VCaP (cell line): ENCODE measurements at regions not wholly inside any gene's neighbourhood (a gene's known extent, or its start where the extent isn't known, plus 50 kb on each side); places are given as distances from the start of the nearest gene placed in this dataset.

Experiments used
- H3K27ac ChIP-seq: fragments of 450-650 bp; 2 replicates; pipeline ENCODE4 v1.5.1; 2017
- CTCF ChIP-seq: fragments of 450-650 bp; conservative IDR thresholded peaks from 2 replicates; pipeline ENCODE4 v1.5.1; 2017; ENCODE audit warnings: mild to moderate bottlenecking, moderate library complexity

GRCh38 chrX:82029571-82030218 lies 827.8 kb downstream of the SH3BGRL start:
- no peak overlapping the region for H3K27ac ChIP-seq
- TF ChIP-seq CTCF: no peak

GRCh38 chrX:82031250-82031649 lies 829.3 kb downstream of the SH3BGRL start:
- H3K27ac ChIP-seq: no peak overlapping the region
- no peak for TF ChIP-seq CTCF

GRCh38 chrX:82038793-82039192 lies 836.9 kb downstream of the SH3BGRL start:
- TF ChIP-seq CTCF: no peak
- H3K27ac ChIP-seq: no peak overlapping the region

- no peak for TF ChIP-seq CTCF
- H3K27ac ChIP-seq: no peak overlapping the region
These were observed 839.1 kb downstream of the SH3BGRL start for GRCh38 chrX:82041034-82041433.

GRCh38 chrX:82058728-82059127 lies 856.8 kb downstream of the SH3BGRL start:
- H3K27ac ChIP-seq: no peak overlapping the region
- no peak for TF ChIP-seq CTCF

- no peak for TF ChIP-seq CTCF
- no peak overlapping the region for H3K27ac ChIP-seq
These were observed 869.0 kb downstream of the SH3BGRL start for GRCh38 chrX:82070948-82071347.

- H3K27ac ChIP-seq: no peak overlapping the region
- peak; percentile 46 for TF ChIP-seq CTCF
These were observed 879.1 kb downstream of the SH3BGRL start for GRCh38 chrX:82081027-82081426.
